Activated naive CD8-positive, alpha-beta T cell (primary cell): ENCODE measurements at regions not wholly inside any gene's neighbourhood (a gene's known extent, or its start where the extent isn't known, plus 50 kb on each side); places are given as distances from the start of the nearest gene placed in this dataset.

Experiments used
- H3K27ac Mint-ChIP-seq: one replicate; pipeline ENCODE4 v1.8.0; 2021; ENCODE audit warnings: mixed read lengths
- H3K27me3 Mint-ChIP-seq: one replicate; pipeline ENCODE4 v1.8.0; 2021; ENCODE audit warnings: mixed read lengths
- H3K36me3 Mint-ChIP-seq: one replicate; pipeline ENCODE4 v1.8.0; 2021; ENCODE audit warnings: mixed read lengths
- H3K4me1 Mint-ChIP-seq: one replicate; pipeline ENCODE4 v1.8.0; 2021; ENCODE audit warnings: low read depth, mixed read lengths
- H3K4me3 Mint-ChIP-seq: one replicate; pipeline ENCODE4 v1.8.0; 2021; ENCODE audit warnings: mild to moderate bottlenecking, mixed read lengths
- H3K9me3 Mint-ChIP-seq: one replicate; pipeline ENCODE4 v1.8.0; 2021; ENCODE audit warnings: low read depth, mixed read lengths

- no peak overlapping the region for H3K4me3 Mint-ChIP-seq
- no peaks in the 10 kb centered on the region for H3K36me3 Mint-ChIP-seq
- no peaks in the 10 kb centered on the region for H3K27me3 Mint-ChIP-seq
- no peak overlapping the region for H3K27ac Mint-ChIP-seq
- H3K4me1 Mint-ChIP-seq = no peaks in the 10 kb centered on the region
- no peaks in the 10 kb centered on the region for H3K9me3 Mint-ChIP-seq
Observed at GRCh38 chr3:72580246-72580756, 267.9 kb downstream of the SHQ1 start.

GRCh38 chr3:72579581-72580245, 268.5 kb downstream of the SHQ1 start:
- H3K36me3 Mint-ChIP-seq = no peaks in the 10 kb centered on the region
- no peaks in the 10 kb centered on the region for H3K27me3 Mint-ChIP-seq
- H3K4me1 Mint-ChIP-seq = no peaks in the 10 kb centered on the region
- H3K4me3 Mint-ChIP-seq = no peak overlapping the region
- H3K27ac Mint-ChIP-seq = no peak overlapping the region
- H3K9me3 Mint-ChIP-seq = no peaks in the 10 kb centered on the region

GRCh38 chr3:72579191-72579580, 269.1 kb downstream of the SHQ1 start:
- H3K36me3 Mint-ChIP-seq = no peaks in the 10 kb centered on the region
- no peaks in the 10 kb centered on the region for H3K4me1 Mint-ChIP-seq
- no peaks in the 10 kb centered on the region for H3K9me3 Mint-ChIP-seq
- no peak overlapping the region for H3K27ac Mint-ChIP-seq
- no peak overlapping the region for H3K4me3 Mint-ChIP-seq
- H3K27me3 Mint-ChIP-seq = no peaks in the 10 kb centered on the region

GRCh38 chr3:72577190-72577589, 271.1 kb downstream of the SHQ1 start:
- no peaks in the 10 kb centered on the region for H3K36me3 Mint-ChIP-seq

DNA sequence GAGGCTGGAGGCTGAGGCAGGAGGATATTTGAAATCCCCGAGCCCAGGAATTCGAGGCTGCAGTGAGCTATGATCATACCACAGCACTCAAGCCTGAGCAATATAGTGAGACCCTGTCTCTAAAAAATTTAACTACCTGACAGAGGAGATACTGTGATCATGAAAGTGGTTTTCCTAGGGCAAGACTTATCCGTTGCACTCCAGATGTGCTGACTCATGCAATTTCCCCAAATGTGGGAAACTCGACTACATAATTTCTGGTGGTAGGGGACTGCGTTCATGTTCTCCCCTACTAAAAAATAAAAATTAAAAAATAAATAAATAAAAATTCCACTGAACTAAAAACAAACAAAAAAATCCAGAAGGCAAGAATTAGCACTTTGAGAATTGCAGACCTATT, 271.7 kb downstream of the SHQ1 start:
- H3K4me3 Mint-ChIP-seq = no peak overlapping the region
- H3K4me1 Mint-ChIP-seq = no peaks in the 10 kb centered on the region
- H3K27me3 Mint-ChIP-seq = no peaks in the 10 kb centered on the region
- no peak overlapping the region for H3K27ac Mint-ChIP-seq
- no peaks in the 10 kb centered on the region for H3K9me3 Mint-ChIP-seq
- H3K36me3 Mint-ChIP-seq = no peaks in the 10 kb centered on the region

More at GRCh38 chr3:72577190-72577589, 271.1 kb downstream of the SHQ1 start:
- Mint-ChIP-seq H3K27ac (no peak overlapping the region), H3K27me3 (no peaks in the 10 kb centered on the region), H3K4me1 (no peaks in the 10 kb centered on the region), H3K9me3 (no peaks in the 10 kb centered on the region), H3K4me3 (no peak overlapping the region)

GRCh38 chr3:72574144-72574543, 274.1 kb downstream of the SHQ1 start:
- Mint-ChIP-seq H3K4me1 (no peaks in the 10 kb centered on the region), H3K4me3 (no peak overlapping the region), H3K27ac (no peak overlapping the region), H3K27me3 (no peaks in the 10 kb centered on the region), H3K9me3 (no peaks in the 10 kb centered on the region), H3K36me3 (no peaks in the 10 kb centered on the region)

GRCh38 chr3:72573051-72573450, 275.2 kb downstream of the SHQ1 start:
- H3K4me1 Mint-ChIP-seq = no peaks in the 10 kb centered on the region
- H3K9me3 Mint-ChIP-seq = no peaks in the 10 kb centered on the region
- H3K4me3 Mint-ChIP-seq = no peak overlapping the region
- no peaks in the 10 kb centered on the region for H3K27me3 Mint-ChIP-seq
- H3K36me3 Mint-ChIP-seq = no peaks in the 10 kb centered on the region
- no peak overlapping the region for H3K27ac Mint-ChIP-seq

- no peaks in the 10 kb centered on the region for H3K27me3 Mint-ChIP-seq
- no peak overlapping the region for H3K27ac Mint-ChIP-seq
Observed at GRCh38 chr3:72572489-72573007, 275.7 kb downstream of the SHQ1 start.

GRCh38 chr3:72571638-72572114, 276.6 kb downstream of the SHQ1 start:
- Mint-ChIP-seq H3K27me3 (no peaks in the 10 kb centered on the region), H3K4me3 (no peak overlapping the region), H3K9me3 (no peaks in the 10 kb centered on the region)

More at GRCh38 chr3:72572489-72573007, 275.7 kb downstream of the SHQ1 start:
- Mint-ChIP-seq H3K36me3 (no peaks in the 10 kb centered on the region), H3K9me3 (no peaks in the 10 kb centered on the region), H3K4me3 (no peak overlapping the region), H3K4me1 (no peaks in the 10 kb centered on the region)

GRCh38 chr3:72571052-72571451, 277.2 kb downstream of the SHQ1 start:
- Mint-ChIP-seq H3K36me3 (no peaks in the 10 kb centered on the region), H3K27ac (no peak overlapping the region), H3K27me3 (no peaks in the 10 kb centered on the region), H3K9me3 (no peaks in the 10 kb centered on the region), H3K4me1 (no peaks in the 10 kb centered on the region), H3K4me3 (no peak overlapping the region)

More at GRCh38 chr3:72571638-72572114, 276.6 kb downstream of the SHQ1 start:
- H3K4me1 Mint-ChIP-seq = no peaks in the 10 kb centered on the region
- H3K36me3 Mint-ChIP-seq = no peaks in the 10 kb centered on the region
- H3K27ac Mint-ChIP-seq = no peak overlapping the region

- H3K4me3 Mint-ChIP-seq = no peak overlapping the region
- no peaks in the 10 kb centered on the region for H3K27me3 Mint-ChIP-seq
- H3K4me1 Mint-ChIP-seq = no peaks in the 10 kb centered on the region
- H3K9me3 Mint-ChIP-seq = no peaks in the 10 kb centered on the region
- H3K36me3 Mint-ChIP-seq = no peaks in the 10 kb centered on the region
- no peak overlapping the region for H3K27ac Mint-ChIP-seq
Observed at GRCh38 chr3:72569754-72570440, 278.3 kb downstream of the SHQ1 start.

DNA sequence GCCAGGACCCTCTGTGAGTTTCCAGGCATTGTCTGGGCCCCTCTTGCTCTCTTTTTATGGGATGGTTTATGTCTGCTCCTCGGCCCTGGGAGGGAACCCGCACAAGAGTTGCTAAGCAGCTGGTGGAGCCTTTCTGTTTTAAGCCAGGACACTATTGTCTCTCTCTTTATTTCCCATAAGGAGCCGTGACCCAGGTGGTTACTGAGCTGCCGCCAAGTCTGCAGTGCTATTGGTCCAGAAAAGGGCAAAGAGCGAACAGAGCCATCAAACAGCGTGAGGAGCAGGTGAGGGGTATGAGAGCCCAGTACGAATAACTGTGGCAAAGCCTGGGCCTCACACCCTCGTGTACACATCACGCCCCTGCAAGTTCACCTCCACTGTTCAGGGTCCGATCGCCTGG, 280.2 kb downstream of the SHQ1 start:
- H3K4me1 Mint-ChIP-seq = no peaks in the 10 kb centered on the region
- H3K36me3 Mint-ChIP-seq = no peaks in the 10 kb centered on the region
- no peaks in the 10 kb centered on the region for H3K9me3 Mint-ChIP-seq
- H3K27ac Mint-ChIP-seq = no peak overlapping the region
- no peak overlapping the region for H3K4me3 Mint-ChIP-seq
- no peaks in the 10 kb centered on the region for H3K27me3 Mint-ChIP-seq

GRCh38 chr3:72567474-72567873, 280.8 kb downstream of the SHQ1 start:
- Mint-ChIP-seq H3K27ac (no peak overlapping the region), H3K36me3 (no peaks in the 10 kb centered on the region), H3K4me3 (no peak overlapping the region), H3K9me3 (no peaks in the 10 kb centered on the region), H3K27me3 (no peaks in the 10 kb centered on the region), H3K4me1 (no peaks in the 10 kb centered on the region)

GRCh38 chr3:72565593-72565992, 282.7 kb downstream of the SHQ1 start:
- Mint-ChIP-seq H3K27ac (no peak overlapping the region), H3K4me3 (no peak overlapping the region), H3K9me3 (no peaks in the 10 kb centered on the region), H3K4me1 (no peaks in the 10 kb centered on the region), H3K36me3 (peaks cover 2% of the 10 kb centered on the region), H3K27me3 (no peaks in the 10 kb centered on the region)

- Mint-ChIP-seq H3K9me3 (no peaks in the 10 kb centered on the region), H3K36me3 (peaks cover 2% of the 10 kb centered on the region), H3K4me1 (no peaks in the 10 kb centered on the region), H3K27me3 (no peaks in the 10 kb centered on the region), H3K4me3 (no peak overlapping the region), H3K27ac (no peak overlapping the region)
Observed at GRCh38 chr3:72563690-72564370, 284.4 kb downstream of the SHQ1 start.
